Thyroid gland (tissue), 4 donors: ENCODE measurements at regions not wholly inside any gene's neighbourhood (a gene's known extent, or its start where the extent isn't known, plus 50 kb on each side); places are given as distances from the start of the nearest gene placed in this dataset.

Experiments
- CTCF ChIP-seq, 6 experiments: fragments of 200-600 bp in 3 of 6; fragments of 450-650 bp in 3 of 6; sonication (generic) in 3 of 6; IDR thresholded peaks; one replicate each; pipeline ENCODE4 v1.5.1; 2016 to 2019; ENCODE audit warnings: antibody characterized with exemption in 6 of 6, mild to moderate bottlenecking in 2 of 6, inconsistent platforms in 1 of 6, moderate library complexity in 1 of 6
- POLR2A ChIP-seq, 2 donors: fragments of 450-650 bp; IDR thresholded peaks; one replicate each; pipeline ENCODE4 v1.6.1; 2017; ENCODE audit warnings: antibody characterized with exemption in 2 of 2, mild to moderate bottlenecking in 2 of 2, moderate library complexity in 1 of 2

DNA sequence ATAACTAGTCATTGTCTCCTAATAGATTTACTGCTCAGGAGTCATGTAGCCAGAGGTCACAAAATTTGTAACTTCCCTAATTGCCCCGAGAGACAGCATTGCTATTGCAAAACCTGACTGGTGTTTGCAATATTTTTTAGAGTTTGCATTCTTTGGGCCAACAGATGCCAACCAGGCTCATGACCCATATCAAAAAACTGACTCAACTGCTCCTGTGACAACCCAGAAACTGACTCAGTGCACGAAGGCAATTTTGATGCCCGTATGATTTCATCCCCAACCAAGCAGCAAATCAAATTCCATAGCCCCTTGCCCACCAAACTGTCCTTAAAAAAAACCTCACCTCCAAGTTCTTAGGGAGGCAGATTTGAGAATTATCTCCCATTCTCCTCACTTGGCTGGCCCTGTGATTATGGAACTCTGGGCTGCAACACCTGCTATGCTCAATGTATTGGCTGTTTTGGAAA lies 951.3 kb downstream of the TSN start:
- TF ChIP-seq POLR2A (IDR thresholded peaks at IDR 0.05) (no peak), CTCF (IDR thresholded peaks at IDR 0.05) (no peak)
